ENCODE measurements at regions not wholly inside any gene's neighbourhood (a gene's known extent, or its start where the extent isn't known, plus 50 kb on each side); places are given as distances from the start of the nearest gene placed in this dataset.

DNA sequence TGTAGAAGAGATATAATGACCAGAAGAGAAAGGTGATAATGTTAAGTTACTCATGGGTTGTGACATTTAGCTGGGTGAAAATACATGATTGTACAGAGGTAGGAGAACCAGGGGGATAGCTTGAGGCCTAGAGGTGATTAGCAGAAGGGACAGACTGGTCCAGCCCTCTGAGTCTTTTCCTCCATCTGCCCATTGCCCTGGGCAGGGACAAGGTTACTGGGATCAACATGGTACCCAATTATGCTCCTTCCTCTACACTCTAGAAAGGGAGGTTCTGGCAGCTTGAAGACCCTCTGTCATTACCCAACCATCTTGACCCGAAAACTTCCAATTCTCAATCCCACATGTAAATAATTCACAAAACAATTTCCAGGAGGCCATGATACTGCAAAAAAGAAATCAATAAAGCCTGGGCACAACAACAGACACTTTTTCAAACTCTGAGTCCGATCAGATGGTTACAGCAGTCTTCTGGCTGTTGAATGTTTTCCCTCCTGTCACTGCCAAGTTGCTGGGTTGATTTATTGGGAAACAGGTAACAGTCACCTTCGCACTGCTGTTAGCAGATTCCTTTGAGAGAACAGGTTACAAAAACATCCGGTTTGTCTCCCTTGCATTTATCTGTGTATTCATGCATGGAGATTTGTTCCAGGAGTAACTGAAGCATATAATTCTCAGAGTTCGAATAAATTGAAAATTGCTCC, 239.1 kb upstream of the HTR2A start:
- FAIRE-seq = no peak

More for the DNA sequence above, 239.1 kb upstream of the HTR2A start:
- intact Hi-C loops (cut with micrococcal nuclease; ENCODE audit: unreplicated experiment) = no loop called here
- in situ Hi-C loops (cut with HindIII; ENCODE audit: extremely low pct_ligation_motif_present, low pct_unique_long_range_greater_than_20kb) = no loop called here
- H3K36me3 ChIP-seq (replicated peaks in 1 of 2; ENCODE audit: control insufficient read depth in 1 of 2, insufficient read depth in 2 of 2, low read length in 2 of 2) = no peaks in the 10 kb centered on the region
- no peaks in the 10 kb centered on the region for H3K9me3 ChIP-seq (ENCODE audit: low read length)
- H2AFZ ChIP-seq (ENCODE audit: low read length) = no peak overlapping the region
- no peaks in the 10 kb centered on the region for H4K20me1 ChIP-seq (ENCODE audit: insufficient read depth, low read length)
- ATAC-seq (no peak), DNase-seq (ENCODE audit: low spot score) (no peak)
- ChIA-PET CTCF (ENCODE audit: low intra/inter-chr PET ratio, low total read pairs) (no interaction called here), POLR2A (no interaction called here)
- TF ChIP-seq, protein P1, sequence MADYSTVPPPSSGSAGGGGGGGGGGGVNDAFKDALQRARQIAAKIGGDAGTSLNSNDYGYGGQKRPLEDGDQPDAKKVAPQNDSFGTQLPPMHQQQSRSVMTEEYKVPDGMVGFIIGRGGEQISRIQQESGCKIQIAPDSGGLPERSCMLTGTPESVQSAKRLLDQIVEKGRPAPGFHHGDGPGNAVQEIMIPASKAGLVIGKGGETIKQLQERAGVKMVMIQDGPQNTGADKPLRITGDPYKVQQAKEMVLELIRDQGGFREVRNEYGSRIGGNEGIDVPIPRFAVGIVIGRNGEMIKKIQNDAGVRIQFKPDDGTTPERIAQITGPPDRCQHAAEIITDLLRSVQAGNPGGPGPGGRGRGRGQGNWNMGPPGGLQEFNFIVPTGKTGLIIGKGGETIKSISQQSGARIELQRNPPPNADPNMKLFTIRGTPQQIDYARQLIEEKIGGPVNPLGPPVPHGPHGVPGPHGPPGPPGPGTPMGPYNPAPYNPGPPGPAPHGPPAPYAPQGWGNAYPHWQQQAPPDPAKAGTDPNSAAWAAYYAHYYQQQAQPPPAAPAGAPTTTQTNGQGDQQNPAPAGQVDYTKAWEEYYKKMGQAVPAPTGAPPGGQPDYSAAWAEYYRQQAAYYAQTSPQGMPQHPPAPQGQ (CRISPR knock-in tag; IDR thresholded peaks at IDR 0.05; ENCODE audit: borderline replicate concordance) = no peak
- TF ChIP-seq ZNF558 (CRISPR knock-in tag; IDR thresholded peaks at IDR 0.05; ENCODE audit: borderline replicate concordance) = no peak
- no peak for TF ChIP-seq SIX1 (CRISPR knock-in tag; IDR thresholded peaks at IDR 0.05; ENCODE audit: borderline replicate concordance)
- TF ChIP-seq NFYC (CRISPR knock-in tag; IDR thresholded peaks at IDR 0.05) = no peak
- no peak for TF ChIP-seq ZNF549 (CRISPR knock-in tag; IDR thresholded peaks at IDR 0.05)
- TF ChIP-seq, protein P2, sequence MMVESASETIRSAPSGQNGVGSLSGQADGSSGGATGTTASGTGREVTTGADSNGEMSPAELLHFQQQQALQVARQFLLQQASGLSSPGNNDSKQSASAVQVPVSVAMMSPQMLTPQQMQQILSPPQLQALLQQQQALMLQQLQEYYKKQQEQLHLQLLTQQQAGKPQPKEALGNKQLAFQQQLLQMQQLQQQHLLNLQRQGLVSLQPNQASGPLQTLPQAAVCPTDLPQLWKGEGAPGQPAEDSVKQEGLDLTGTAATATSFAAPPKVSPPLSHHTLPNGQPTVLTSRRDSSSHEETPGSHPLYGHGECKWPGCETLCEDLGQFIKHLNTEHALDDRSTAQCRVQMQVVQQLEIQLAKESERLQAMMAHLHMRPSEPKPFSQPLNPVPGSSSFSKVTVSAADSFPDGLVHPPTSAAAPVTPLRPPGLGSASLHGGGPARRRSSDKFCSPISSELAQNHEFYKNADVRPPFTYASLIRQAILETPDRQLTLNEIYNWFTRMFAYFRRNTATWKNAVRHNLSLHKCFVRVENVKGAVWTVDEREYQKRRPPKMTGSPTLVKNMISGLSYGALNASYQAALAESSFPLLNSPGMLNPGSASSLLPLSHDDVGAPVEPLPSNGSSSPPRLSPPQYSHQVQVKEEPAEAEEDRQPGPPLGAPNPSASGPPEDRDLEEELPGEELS (CRISPR knock-in tag; IDR thresholded peaks at IDR 0.05) = no peak
- TF ChIP-seq, protein P3, sequence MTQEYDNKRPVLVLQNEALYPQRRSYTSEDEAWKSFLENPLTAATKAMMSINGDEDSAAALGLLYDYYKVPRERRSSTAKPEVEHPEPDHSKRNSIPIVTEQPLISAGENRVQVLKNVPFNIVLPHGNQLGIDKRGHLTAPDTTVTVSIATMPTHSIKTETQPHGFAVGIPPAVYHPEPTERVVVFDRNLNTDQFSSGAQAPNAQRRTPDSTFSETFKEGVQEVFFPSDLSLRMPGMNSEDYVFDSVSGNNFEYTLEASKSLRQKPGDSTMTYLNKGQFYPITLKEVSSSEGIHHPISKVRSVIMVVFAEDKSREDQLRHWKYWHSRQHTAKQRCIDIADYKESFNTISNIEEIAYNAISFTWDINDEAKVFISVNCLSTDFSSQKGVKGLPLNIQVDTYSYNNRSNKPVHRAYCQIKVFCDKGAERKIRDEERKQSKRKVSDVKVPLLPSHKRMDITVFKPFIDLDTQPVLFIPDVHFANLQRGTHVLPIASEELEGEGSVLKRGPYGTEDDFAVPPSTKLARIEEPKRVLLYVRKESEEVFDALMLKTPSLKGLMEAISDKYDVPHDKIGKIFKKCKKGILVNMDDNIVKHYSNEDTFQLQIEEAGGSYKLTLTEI (CRISPR knock-in tag; conservative IDR thresholded peaks at IDR 0.05) = no peak
- TF ChIP-seq TAF1 (CRISPR knock-in tag; IDR thresholded peaks at IDR 0.05) = no peak
- TF ChIP-seq ZNF75D (CRISPR knock-in tag; IDR thresholded peaks at IDR 0.05; ENCODE audit: borderline replicate concordance) = no peak
- no peak for TF ChIP-seq PAF1 (CRISPR knock-in tag; IDR thresholded peaks at IDR 0.05)
- TF ChIP-seq ZFY (CRISPR knock-in tag; IDR thresholded peaks at IDR 0.05) = no peak
- TF ChIP-seq ZNF251 (CRISPR knock-in tag; IDR thresholded peaks at IDR 0.05) = no peak
- no peak for TF ChIP-seq MLLT10 (CRISPR knock-in tag; IDR thresholded peaks at IDR 0.05)
- TF ChIP-seq, protein P4, sequence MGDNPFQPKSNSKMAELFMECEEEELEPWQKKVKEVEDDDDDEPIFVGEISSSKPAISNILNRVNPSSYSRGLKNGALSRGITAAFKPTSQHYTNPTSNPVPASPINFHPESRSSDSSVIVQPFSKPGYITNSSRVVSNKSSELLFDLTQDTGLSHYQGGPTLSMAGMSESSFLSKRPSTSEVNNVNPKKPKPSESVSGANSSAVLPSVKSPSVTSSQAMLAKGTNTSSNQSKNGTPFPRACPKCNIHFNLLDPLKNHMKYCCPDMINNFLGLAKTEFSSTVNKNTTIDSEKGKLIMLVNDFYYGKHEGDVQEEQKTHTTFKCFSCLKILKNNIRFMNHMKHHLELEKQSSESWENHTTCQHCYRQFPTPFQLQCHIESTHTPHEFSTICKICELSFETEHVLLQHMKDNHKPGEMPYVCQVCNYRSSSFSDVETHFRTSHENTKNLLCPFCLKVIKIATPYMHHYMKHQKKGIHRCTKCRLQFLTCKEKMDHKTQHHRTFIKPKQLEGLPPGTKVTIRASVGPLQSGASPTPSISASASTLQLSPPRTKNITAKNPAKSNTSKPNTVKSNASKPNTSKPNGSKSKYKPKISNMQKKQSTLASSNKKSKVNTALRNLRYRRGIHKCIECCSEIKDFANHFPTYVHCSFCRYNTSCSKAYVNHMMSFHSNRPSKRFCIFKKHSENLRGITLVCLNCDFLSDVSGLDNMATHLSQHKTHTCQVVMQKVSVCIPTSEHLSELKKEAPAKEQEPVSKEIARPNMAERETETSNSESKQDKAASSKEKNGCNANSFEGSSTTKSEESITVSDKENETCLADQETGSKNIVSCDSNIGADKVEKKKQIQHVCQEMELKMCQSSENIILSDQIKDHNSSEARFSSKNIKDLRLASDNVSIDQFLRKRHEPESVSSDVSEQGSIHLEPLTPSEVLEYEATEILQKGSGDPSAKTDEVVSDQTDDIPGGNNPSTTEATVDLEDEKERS (CRISPR knock-in tag; IDR thresholded peaks at IDR 0.05) = no peak
- no peak for TF ChIP-seq ZNF773 (CRISPR knock-in tag; IDR thresholded peaks at IDR 0.05; ENCODE audit: borderline replicate concordance)
- no TSS peak for BruUV-seq (replicated peaks)
- H3K79me2 ChIP-seq (ENCODE audit: insufficient read depth, low read length) = no peaks in the 10 kb centered on the region
- H3K4me3 ChIP-seq (replicated peaks in 1 of 3; ENCODE audit: insufficient read depth in 1 of 3, low read depth in 2 of 3, low read length in 3 of 3) = no peak overlapping the region
- H3K27ac ChIP-seq (ENCODE audit: extremely low read length, insufficient read depth, low read length) = no peak overlapping the region
- WGBS (ENCODE audit: low lambda C conversion rate) = 7% methylated on average over 5 of the region's 5 CpGs
- H3K4me2 ChIP-seq (ENCODE audit: low read depth, low read length) = no peak overlapping the region
- no peaks in the 10 kb centered on the region for H3K4me1 ChIP-seq (ENCODE audit: insufficient read depth, low read length)
- no peaks in the 10 kb centered on the region for H3K27me3 ChIP-seq (ENCODE audit: control insufficient read depth in 1 of 2, insufficient read depth in 2 of 2, low read length in 2 of 2)
- no peak overlapping the region for H3K9ac ChIP-seq (ENCODE audit: insufficient read depth, low read depth, low read length)

Data from HepG2 (cell line).